Activated CD4-positive, alpha-beta memory T cell treated with anti-CD3 and anti-CD28 coated beads, Interleukin-2, amount 10 ng/mL, durations not matched to agents 7 days and 5 days (primary cell): ENCODE measurements at regions not wholly inside any gene's neighbourhood (a gene's known extent, or its start where the extent isn't known, plus 50 kb on each side); places are given as distances from the start of the nearest gene placed in this dataset.

ENCODE experiments used
- CTCF ChIA-PET: fragments of 350-600 bp; sonication (Branson Sonifier 250); formaldehyde crosslinking; loops from one replicate; lab custom pipeline; 2021; ENCODE audit warnings: antibody characterized with exemption, inconsistent platforms; lab: Charles Lee
- POLR2A ChIA-PET: fragments of 350-600 bp; sonication (Branson Sonifier 250); formaldehyde crosslinking; loops from one replicate; lab custom pipeline; 2021; ENCODE audit warnings: antibody characterized with exemption; lab: Charles Lee
- DNase-seq: peaks from one replicate; pipeline ENCODE4 v3.0.0-alpha.2; 2020
- H3K27ac Mint-ChIP-seq: one replicate; pipeline ENCODE4 v1.8.0; 2021; ENCODE audit warnings: mild to moderate bottlenecking, mixed read lengths
- H3K27me3 Mint-ChIP-seq: one replicate; pipeline ENCODE4 v1.8.0; 2021; ENCODE audit warnings: mixed read lengths
- H3K36me3 Mint-ChIP-seq: one replicate; pipeline ENCODE4 v1.8.0; 2021; ENCODE audit warnings: low read depth, mixed read lengths
- H3K4me1 Mint-ChIP-seq: one replicate; pipeline ENCODE4 v1.8.0; 2021; ENCODE audit warnings: mixed read lengths
- H3K4me3 Mint-ChIP-seq: one replicate; pipeline ENCODE4 v1.8.0; 2021; ENCODE audit warnings: mild to moderate bottlenecking, mixed read lengths
- H3K9me3 Mint-ChIP-seq: one replicate; pipeline ENCODE4 v1.8.0; 2021; ENCODE audit warnings: mixed read lengths

DNA sequence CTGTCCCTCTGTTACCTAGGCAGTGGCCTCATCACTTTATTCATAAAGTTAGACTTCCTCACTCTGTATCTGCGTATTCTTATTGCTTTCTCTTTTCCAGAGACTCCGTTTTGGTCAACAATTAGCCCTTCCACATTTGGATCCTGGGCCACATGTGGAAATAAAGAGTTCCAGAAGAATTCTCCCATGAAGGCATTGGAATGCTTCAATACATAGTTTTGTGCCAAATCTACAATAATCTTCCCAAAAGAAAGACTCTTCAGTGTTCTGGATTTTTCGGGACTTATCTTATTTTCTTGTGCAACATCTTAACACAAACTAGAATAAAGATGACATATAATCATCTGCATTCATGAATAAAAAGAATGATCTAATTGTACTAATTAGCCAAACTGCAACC is 187.7 kb upstream of the BMP2 start:
- H3K36me3 Mint-ChIP-seq = no peaks in the 10 kb centered on the region
- no peak for DNase-seq
- no peaks in the 10 kb centered on the region for H3K27me3 Mint-ChIP-seq
- ChIA-PET POLR2A (no interaction called here), CTCF (no interaction called here)
- no peak overlapping the region for H3K4me3 Mint-ChIP-seq
- H3K4me1 Mint-ChIP-seq = no peaks in the 10 kb centered on the region
- H3K27ac Mint-ChIP-seq = no peak overlapping the region
- peaks cover 5% of the 10 kb centered on the region for H3K9me3 Mint-ChIP-seq

GRCh38 chr20:6579417-6579816 is 188.1 kb upstream of the BMP2 start:
- POLR2A ChIA-PET = no interaction called here
- Mint-ChIP-seq H3K4me1 (no peaks in the 10 kb centered on the region), H3K27me3 (no peaks in the 10 kb centered on the region), H3K27ac (no peak overlapping the region), H3K9me3 (peaks cover 5% of the 10 kb centered on the region), H3K36me3 (no peaks in the 10 kb centered on the region), H3K4me3 (no peak overlapping the region)
- CTCF ChIA-PET = no interaction called here
- no peak for DNase-seq

GRCh38 chr20:6577451-6577850 is 190.0 kb upstream of the BMP2 start:
- Mint-ChIP-seq H3K36me3 (no peaks in the 10 kb centered on the region), H3K27ac (no peak overlapping the region), H3K27me3 (no peaks in the 10 kb centered on the region), H3K9me3 (peaks cover 5% of the 10 kb centered on the region), H3K4me3 (no peak overlapping the region), H3K4me1 (no peaks in the 10 kb centered on the region)
- no peak for DNase-seq
- POLR2A ChIA-PET = no interaction called here
- CTCF ChIA-PET = no interaction called here

DNA sequence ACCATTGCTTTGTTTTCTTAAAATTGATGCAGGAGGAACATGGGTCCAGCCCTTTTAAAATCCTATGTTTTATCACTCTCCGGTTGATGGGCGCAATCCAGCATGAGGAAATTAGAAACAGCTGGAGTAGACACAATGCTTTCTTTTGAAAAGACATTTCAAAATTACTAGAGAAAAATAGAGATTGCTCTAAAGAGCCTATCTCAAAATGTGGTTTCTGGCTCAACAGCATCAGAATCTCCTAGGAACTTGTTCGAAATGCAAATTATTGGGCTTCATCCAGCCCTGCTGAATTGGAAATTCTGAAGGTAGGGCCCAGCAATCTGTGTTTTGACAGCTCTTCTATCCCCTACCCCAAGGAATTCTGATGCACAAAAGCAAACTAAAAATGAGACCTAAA is 190.8 kb upstream of the BMP2 start:
- Mint-ChIP-seq H3K36me3 (no peaks in the 10 kb centered on the region), H3K4me1 (no peaks in the 10 kb centered on the region), H3K4me3 (no peak overlapping the region), H3K27me3 (no peaks in the 10 kb centered on the region), H3K27ac (no peak overlapping the region), H3K9me3 (peaks cover 3% of the 10 kb centered on the region)
- CTCF ChIA-PET = no interaction called here
- POLR2A ChIA-PET = no interaction called here
- no peak for DNase-seq

DNA sequence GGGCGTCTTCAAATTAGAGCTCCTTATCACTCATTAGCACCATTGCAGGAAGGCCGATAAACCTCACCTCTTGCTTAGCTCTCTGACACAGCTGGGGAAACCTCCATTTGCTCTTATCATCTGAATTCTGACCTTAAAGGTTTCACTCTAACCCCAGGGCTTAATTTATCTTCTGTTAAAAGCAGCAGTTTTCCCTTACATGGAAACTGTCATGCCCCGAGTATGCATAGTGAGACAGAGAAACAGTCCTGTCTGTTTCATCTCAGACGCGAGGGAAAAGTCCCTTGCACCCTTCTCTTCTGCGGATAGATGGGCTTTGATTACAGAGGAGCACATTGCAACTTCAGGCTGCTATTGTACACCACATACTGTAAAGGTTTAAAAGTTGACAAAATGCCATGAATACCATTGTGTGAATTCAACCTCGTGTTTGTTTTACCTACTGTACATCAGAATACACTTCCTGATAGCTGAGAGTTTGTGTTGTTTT is 191.5 kb upstream of the BMP2 start:
- no peak for DNase-seq
- POLR2A ChIA-PET = no interaction called here
- no peak overlapping the region for H3K27ac Mint-ChIP-seq
- no peaks in the 10 kb centered on the region for H3K4me1 Mint-ChIP-seq
- H3K27me3 Mint-ChIP-seq = no peaks in the 10 kb centered on the region
- no peak overlapping the region for H3K4me3 Mint-ChIP-seq
- no peaks in the 10 kb centered on the region for H3K36me3 Mint-ChIP-seq
- CTCF ChIA-PET = no interaction called here
- peaks cover 3% of the 10 kb centered on the region for H3K9me3 Mint-ChIP-seq

DNA sequence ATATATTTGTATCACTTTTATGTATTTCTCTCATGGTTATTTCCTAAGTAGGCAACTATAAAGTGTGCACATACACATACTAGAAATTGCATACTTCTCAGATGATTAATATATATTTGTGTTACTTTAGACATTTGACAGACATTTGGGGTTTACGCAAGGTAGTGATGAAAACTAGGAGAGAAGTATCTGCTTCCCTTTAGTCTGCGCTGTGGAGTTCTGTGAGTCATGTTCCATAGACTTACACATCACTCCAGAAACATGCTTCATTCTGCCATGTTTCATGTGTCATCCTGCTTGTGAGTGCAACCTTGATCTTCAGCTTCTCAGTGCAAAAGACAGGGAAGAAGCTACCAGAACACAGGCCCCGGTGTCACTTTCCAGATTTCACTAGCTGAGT is 200.7 kb upstream of the BMP2 start:
- POLR2A ChIA-PET = no interaction called here
- no peak overlapping the region for H3K4me3 Mint-ChIP-seq
- no peaks in the 10 kb centered on the region for H3K36me3 Mint-ChIP-seq
- no peaks in the 10 kb centered on the region for H3K9me3 Mint-ChIP-seq
- H3K4me1 Mint-ChIP-seq = no peaks in the 10 kb centered on the region
- CTCF ChIA-PET = no interaction called here
- DNase-seq = no peak
- H3K27me3 Mint-ChIP-seq = no peaks in the 10 kb centered on the region
- H3K27ac Mint-ChIP-seq = no peak overlapping the region

GRCh38 chr20:6562111-6562510 is 205.4 kb upstream of the BMP2 start:
- POLR2A ChIA-PET = no interaction called here
- DNase-seq = no peak
- Mint-ChIP-seq H3K9me3 (peaks cover 2% of the 10 kb centered on the region), H3K36me3 (no peaks in the 10 kb centered on the region), H3K27me3 (no peaks in the 10 kb centered on the region), H3K27ac (no peak overlapping the region), H3K4me1 (no peaks in the 10 kb centered on the region), H3K4me3 (no peak overlapping the region)
- CTCF ChIA-PET = no interaction called here

GRCh38 chr20:6560978-6561377 is 206.5 kb upstream of the BMP2 start:
- Mint-ChIP-seq H3K36me3 (no peaks in the 10 kb centered on the region), H3K27me3 (no peaks in the 10 kb centered on the region), H3K9me3 (peaks cover 2% of the 10 kb centered on the region), H3K27ac (no peak overlapping the region), H3K4me1 (no peaks in the 10 kb centered on the region), H3K4me3 (no peak overlapping the region)
- ChIA-PET CTCF (no interaction called here), POLR2A (no interaction called here)
- DNase-seq = no peak

DNA sequence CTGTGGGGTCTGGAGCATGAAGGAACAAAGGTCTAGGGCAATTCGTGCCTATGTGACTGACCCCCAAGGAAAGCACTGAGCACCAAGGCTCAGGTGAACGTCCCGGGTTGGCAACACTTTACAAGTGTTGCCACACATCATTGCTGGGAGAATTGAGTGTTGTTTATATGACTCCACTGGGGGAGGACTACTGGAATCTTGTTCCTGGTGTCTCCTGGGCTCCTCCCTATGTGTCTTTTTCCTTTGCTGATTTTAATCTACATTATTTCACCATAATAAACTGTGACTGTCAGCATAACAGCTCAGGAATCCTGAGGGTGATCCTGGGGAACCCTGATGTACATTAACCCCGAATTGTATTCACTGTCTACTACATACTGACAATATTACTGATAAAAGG is 207.7 kb upstream of the BMP2 start:
- DNase-seq = no peak
- H3K27ac Mint-ChIP-seq = no peak overlapping the region
- H3K4me1 Mint-ChIP-seq = no peaks in the 10 kb centered on the region
- CTCF ChIA-PET = no interaction called here
- no peak overlapping the region for H3K4me3 Mint-ChIP-seq
- no peaks in the 10 kb centered on the region for H3K36me3 Mint-ChIP-seq
- POLR2A ChIA-PET = no interaction called here
- peaks cover 2% of the 10 kb centered on the region for H3K9me3 Mint-ChIP-seq
- no peaks in the 10 kb centered on the region for H3K27me3 Mint-ChIP-seq

DNA sequence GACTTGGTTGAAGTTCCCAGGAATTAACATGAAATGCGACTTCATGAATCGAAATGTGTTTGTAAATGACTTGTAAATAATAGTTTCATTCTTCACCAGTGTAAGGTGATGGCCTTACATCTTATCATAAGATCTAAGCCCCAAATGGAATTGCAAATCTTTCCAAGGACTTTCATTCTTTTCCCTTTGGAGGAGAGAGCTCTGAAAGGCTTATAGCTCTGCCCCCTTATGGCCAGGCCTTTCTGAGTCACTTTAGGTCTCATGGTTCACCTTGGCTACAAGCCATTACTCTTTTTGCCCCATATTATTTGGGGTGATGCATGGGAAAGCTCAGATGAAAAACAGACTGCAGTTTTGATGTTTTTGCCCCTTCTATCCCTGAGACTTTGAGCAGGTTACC is 209.1 kb upstream of the BMP2 start:
- Mint-ChIP-seq H3K27me3 (no peaks in the 10 kb centered on the region), H3K9me3 (peaks cover 2% of the 10 kb centered on the region), H3K36me3 (no peaks in the 10 kb centered on the region), H3K4me1 (no peaks in the 10 kb centered on the region), H3K27ac (no peak overlapping the region), H3K4me3 (no peak overlapping the region)
- ChIA-PET POLR2A (no interaction called here), CTCF (no interaction called here)
- no peak for DNase-seq

DNA sequence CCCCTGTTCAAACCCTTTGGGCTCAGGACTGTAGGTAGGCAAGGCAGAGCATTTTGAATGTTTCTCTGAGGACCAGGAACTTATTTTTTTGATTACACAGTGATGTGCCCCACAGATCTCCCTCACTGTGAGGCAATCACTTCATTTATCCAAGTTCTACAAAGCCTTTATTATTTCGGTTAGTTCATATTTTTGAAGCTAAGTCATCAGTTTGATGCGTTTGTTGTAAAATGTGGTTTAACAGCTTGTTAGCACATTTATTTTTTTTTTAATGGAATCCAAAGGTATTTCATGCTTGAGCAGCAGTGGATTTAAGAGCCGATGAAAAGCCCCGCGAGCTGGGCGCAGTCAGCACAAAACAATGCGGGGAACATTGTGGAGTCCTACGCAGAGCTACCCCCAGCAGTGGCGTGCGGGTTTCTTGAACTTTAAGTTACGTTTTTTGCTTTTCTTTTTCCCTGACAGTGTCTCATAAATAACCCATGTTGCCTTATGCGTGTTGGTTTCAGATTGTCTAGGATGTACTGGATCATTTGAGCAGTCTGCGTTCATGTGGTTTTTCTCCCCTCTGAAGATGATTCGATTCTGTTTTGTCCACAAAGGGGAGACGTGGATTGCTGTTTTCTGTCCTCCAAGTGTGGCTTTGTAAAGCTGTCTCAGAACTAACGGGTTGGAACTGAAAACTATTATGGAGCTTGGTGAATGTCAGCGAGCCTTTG is 233.6 kb upstream of the BMP2 start:
- Mint-ChIP-seq H3K4me3 (no peak overlapping the region), H3K36me3 (no peaks in the 10 kb centered on the region), H3K27me3 (no peaks in the 10 kb centered on the region), H3K27ac (no peak overlapping the region), H3K9me3 (peaks cover 3% of the 10 kb centered on the region), H3K4me1 (no peaks in the 10 kb centered on the region)
- ChIA-PET POLR2A (no interaction called here), CTCF (no interaction called here)
- DNase-seq = no peak

DNA sequence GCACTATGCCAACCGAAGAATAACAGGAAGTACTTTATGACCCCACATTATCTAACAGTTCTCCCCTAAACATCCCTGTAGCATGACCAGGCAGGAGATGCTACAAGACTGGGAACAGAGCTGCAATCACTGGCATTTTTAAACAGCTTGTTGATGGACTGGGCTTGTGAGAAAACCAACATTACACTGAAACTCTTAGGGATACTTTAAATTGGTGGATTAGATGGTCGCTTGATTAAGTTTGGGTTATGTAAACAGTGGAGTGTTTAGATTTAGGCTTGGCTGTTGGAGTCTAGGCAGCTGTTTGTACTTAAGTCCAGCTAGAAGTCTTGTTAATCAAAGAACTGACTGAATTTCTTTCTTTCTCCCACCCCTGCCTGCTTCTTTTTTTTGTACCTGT is 234.1 kb upstream of the BMP2 start:
- H3K9me3 Mint-ChIP-seq = peaks cover 3% of the 10 kb centered on the region
- no peak overlapping the region for H3K27ac Mint-ChIP-seq
- no peak overlapping the region for H3K4me3 Mint-ChIP-seq
- CTCF ChIA-PET = no interaction called here
- DNase-seq = no peak
- no peaks in the 10 kb centered on the region for H3K4me1 Mint-ChIP-seq
- H3K27me3 Mint-ChIP-seq = no peaks in the 10 kb centered on the region
- H3K36me3 Mint-ChIP-seq = no peaks in the 10 kb centered on the region
- POLR2A ChIA-PET = no interaction called here

DNA sequence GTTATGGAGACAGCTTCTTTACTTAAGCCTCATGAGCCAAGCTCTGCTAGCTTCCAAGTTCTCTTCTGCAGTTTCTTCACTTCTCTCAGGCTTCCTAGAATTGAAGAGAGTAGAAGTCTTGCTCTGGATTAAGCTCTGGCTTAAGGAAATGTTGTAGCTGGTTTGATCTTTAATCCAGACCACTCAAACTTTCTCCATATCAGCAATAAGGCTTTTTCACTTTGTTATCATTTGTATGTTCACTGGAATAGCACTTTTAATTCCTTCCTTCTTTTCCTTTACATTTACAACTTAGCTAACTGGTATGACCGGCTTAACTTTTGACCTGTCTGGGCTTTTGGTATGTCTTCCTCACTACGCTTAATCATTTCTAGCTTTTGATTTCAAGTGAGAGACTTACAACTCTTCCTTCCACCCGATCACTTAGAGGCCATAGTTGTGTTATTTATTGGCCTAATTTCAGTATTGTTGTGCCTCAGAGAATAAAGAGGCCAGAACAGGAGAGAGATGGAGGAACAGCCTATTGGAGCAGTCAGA is 236.6 kb upstream of the BMP2 start:
- POLR2A ChIA-PET = no interaction called here
- no peak overlapping the region for H3K27ac Mint-ChIP-seq
- H3K36me3 Mint-ChIP-seq = no peaks in the 10 kb centered on the region
- no peaks in the 10 kb centered on the region for H3K27me3 Mint-ChIP-seq
- H3K9me3 Mint-ChIP-seq = peaks cover 3% of the 10 kb centered on the region
- H3K4me3 Mint-ChIP-seq = no peak overlapping the region
- no peak for DNase-seq
- CTCF ChIA-PET = no interaction called here
- H3K4me1 Mint-ChIP-seq = no peaks in the 10 kb centered on the region

DNA sequence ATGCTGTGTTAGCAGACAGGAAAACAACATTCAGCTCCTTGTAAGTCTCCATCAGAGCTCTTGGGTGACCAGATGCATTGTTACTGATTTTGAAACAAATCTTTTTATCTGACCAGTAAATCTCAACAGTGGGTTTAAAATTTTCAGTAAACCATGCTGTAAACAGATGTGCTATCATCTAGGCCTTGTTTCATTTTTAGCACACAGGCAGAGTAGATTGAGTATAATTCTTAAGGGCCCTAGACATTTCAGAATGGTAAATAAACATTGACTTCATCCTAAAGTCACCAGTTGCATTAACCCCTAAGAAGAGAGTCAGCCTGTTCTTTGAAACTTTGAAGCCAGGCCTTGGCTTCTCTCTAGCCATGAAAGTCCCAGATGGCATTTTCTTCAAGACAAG is 237.2 kb upstream of the BMP2 start:
- ChIA-PET CTCF (no interaction called here), POLR2A (no interaction called here)

More for the DNA sequence above, 237.2 kb upstream of the BMP2 start:
- Mint-ChIP-seq H3K4me1 (no peaks in the 10 kb centered on the region), H3K27ac (no peak overlapping the region), H3K9me3 (peaks cover 6% of the 10 kb centered on the region), H3K36me3 (no peaks in the 10 kb centered on the region), H3K27me3 (no peaks in the 10 kb centered on the region), H3K4me3 (no peak overlapping the region)
- DNase-seq = no peak
